NCI-H1105 treated with DMSO at 0.1 percent for 48 hours (cell line): ENCODE measurements at regions not wholly inside any gene's neighbourhood (a gene's known extent, or its start where the extent isn't known, plus 50 kb on each side); places are given as distances from the start of the nearest gene placed in this dataset.
A peak's percentile ranks its signal among the peaks of the same experiment; 100 is the strongest.

Source experiments
- DNase-seq: peaks from one replicate; lab custom pipeline; 2025; lab: John Stamatoyannopoulos, UW

GRCh38 chr12:126843915-126844669 is 1422.9 kb upstream of the TMEM132C start:
- no peak for DNase-seq

DNA sequence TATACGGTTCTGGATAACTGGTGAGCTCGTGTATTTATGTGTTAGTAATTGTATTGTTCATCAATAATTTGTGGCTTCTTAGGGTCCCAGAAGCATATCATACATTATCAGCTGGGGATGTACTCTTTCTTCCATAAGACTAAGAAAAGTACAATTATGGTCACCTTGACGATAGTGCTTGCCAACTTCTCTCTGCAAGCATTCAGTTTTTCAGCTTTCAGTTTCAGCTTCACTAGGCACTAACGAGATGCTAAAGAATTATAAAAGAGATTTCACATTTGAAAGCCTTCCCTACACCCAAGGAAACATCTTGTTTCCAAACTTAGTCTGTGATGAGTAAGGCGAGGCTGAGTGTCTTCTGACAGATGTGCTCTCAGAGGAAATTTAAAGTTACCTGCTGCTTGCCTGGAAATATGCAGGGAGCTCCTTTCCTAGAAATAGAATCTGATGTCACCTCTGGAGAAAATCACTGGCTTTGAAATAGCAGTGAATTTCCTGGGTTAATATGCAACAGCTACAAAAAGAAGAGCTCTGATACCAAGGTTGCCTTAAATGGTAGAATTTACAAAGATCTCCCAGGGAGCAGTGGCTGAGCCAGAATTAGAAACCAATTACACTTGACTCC is 1419.9 kb upstream of the TMEM132C start:
- DNase-seq: no peak

DNA sequence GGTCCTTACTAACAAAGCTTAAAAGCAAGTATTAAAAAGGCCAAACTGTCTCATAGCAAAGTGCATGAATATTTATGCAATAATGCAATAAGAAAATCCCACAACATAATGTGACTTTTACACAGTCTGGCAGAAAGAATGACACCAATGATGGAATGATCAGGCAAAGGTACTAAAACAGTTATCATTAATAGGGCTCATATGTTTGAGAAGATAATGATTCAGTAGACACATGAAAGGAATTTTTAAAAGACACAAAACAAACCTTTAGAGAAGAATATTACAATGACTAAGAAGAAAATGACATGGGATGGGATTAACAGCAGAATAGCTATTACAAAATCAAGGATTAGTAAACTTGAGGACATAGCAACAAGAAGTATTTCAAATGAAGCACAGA is 1411.2 kb upstream of the TMEM132C start:
- no peak for DNase-seq

GRCh38 chr12:126856958-126857357 is 1410.0 kb upstream of the TMEM132C start:
- no peak for DNase-seq

- DNase-seq: no peak
Observed at GRCh38 chr12:126858560-126858959, 1408.4 kb upstream of the TMEM132C start.

DNA sequence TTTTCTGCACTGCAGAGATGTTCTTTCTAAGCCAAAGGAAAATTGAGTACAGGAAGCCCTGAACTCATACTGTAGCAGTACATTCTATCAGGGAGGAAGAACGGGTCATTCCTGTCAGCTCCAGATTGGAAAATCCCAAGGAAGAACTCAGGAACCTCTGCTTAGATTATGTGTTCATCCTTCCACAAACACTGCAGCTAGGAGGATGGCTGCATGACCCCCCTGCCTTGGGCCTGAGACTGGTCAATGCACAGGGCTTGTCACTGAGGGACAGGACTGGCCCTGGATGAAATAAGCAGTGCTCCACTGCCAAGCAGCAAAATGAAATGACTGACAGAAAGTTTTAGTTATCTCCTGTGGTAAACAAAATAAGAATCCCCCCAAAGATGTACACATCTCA is 1406.8 kb upstream of the TMEM132C start:
- no peak for DNase-seq

- DNase-seq: no peak
Observed at GRCh38 chr12:126862500-126862899, 1404.5 kb upstream of the TMEM132C start.

GRCh38 chr12:126869644-126870043 is 1397.3 kb upstream of the TMEM132C start:
- DNase-seq: no peak

DNA sequence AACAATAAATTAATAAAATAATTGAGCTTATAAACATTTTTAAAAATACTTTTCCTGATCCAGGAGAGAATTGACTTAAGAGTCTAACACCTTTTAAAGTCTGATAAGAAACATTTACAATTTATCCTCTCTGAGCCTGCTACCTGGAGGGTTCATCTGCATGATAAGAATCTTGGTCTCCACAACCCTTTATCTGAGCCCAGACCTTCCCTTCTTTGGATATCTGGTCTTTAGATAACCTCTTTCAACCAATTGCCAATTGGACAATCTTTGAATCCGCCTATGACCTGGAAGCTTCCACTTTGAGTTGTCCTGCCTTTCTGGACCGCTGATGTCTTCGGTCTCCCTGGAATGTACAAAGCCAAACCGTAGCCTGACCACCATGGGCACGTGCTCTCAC is 1393.3 kb upstream of the TMEM132C start:
- DNase-seq: no peak

DNA sequence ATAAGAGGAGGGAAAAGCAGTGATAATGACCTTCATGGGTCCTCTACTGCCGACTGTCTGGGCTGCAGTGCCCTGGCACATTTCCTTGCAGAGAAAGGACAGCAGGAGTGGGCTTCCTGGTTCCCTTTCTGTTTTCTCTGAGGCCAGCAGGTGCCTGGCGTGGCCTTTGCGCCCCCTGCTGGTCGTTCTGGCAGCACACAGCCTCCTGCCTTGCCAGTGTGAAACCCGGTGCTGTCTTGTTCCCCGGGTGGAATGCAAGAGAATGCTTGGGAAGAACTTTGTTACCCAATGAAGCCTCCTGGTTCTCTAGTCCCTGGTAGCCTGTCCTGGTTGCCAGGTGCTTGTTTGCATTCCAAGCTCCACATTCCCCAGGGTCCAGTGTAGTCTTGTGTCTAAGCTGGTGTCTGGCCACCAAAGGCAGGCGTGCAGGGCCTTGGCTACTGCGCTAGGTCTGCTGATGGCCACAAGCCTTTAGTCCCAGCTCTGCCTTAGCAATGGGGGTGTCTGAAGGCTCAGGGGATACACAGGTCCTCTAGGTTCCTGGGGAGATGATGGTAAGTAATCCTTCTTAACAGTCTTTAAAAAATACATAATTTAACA is 1392.4 kb upstream of the TMEM132C start:
- peak; percentile 61 for DNase-seq

- no peak for DNase-seq
Observed at GRCh38 chr12:126879842-126880241, 1387.1 kb upstream of the TMEM132C start.

GRCh38 chr12:126883697-126884096 is 1383.3 kb upstream of the TMEM132C start:
- no peak for DNase-seq

DNA sequence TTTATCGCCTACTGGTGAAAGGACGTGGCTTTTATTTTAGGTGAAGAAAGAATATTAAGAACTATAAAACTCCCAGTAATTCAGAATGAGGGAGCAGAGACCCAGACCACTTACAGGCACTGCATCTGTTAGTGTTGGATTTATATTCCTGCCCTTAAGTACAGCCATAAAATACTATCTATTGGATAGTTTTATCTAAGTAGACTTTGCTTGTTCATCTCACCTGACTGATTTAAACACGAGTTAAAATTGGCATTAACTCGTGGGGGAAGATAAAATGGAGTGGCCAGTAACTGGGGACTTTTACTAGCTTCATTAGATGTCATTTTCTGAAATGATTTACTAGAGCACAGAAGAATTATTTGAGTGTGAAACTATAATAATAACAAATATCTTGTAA is 1377.5 kb upstream of the TMEM132C start:
- DNase-seq: no peak

- no peak for DNase-seq
Observed at GRCh38 chr12:126890097-126890496, 1376.9 kb upstream of the TMEM132C start.

GRCh38 chr12:126891789-126892188 is 1375.2 kb upstream of the TMEM132C start:
- DNase-seq: no peak

GRCh38 chr12:126895951-126896913 is 1370.7 kb upstream of the TMEM132C start:
- DNase-seq: peak; percentile 39

- DNase-seq: no peak
Observed at GRCh38 chr12:126897102-126897501, 1369.9 kb upstream of the TMEM132C start.

- no peak for DNase-seq
Observed at GRCh38 chr12:126897778-126898177, 1369.2 kb upstream of the TMEM132C start.

DNA sequence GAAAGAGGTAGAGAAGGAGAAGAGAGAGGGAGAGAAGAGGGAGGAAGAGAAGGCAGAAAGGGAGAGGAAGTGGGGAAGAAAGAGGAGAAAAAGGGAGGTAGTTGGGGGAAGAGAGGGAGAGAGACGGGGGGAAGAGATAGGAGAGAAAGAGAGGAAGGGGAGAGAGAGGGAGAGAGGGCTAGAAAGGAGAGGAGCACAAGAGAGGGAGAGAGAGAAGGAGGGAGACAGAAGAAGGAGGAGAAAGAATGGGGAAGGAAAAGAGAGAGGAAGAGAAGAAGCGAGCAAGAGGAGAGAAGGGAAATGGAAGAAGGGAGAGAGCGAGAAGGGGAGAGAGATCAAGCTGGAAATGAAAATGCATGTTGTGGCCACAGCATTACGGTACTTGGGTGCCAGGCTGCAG is 1368.4 kb upstream of the TMEM132C start:
- no peak for DNase-seq

GRCh38 chr12:126899926-126900792 is 1366.8 kb upstream of the TMEM132C start:
- peak; percentile 54 for DNase-seq
